ENCODE measurements at regions not wholly inside any gene's neighbourhood (a gene's known extent, or its start where the extent isn't known, plus 50 kb on each side); places are given as distances from the start of the nearest gene placed in this dataset.
A peak's percentile ranks its signal among the peaks of the same experiment; 100 is the strongest.

DNA sequence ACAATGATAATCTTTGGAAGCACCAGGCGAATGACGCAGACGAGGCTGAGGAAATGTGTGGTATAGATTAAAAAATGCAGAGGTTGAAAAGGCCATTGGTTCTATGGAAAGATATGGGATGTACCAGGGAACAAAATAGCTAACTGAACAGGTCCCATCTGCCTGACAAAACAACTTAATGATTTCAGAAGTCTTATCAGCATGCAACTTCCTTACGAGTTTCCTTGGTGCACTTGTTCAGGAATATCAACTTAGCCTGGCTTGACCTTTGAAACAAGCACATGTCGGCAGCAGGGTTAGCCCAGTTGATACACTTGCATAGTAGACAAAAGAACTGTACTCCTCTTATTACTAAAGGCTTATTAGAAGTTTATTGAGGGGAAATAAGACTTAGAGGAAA is 90.9 kb upstream of the CDH11 start:
- no peak for DNase-seq (ENCODE audit: low spot score)

DNA sequence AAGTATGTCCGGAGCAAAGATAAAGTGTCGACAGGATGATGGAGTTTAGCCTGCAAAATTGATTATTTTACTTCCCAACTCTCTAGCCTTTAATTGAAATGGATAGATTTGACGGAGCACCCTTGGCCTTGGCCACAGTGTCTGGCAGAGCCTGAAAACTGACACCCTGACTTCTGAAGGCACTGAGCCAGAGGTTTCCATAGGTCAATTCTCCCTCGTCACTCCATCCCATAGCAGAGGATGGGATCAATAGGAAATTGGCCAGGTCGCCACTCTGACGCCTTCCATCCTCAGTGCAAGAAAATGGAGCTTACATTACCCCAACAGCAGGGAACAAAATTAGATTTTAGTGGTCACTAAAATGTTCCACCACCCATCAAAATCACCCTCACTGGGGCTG is 90.4 kb upstream of the CDH11 start:
- no peak for DNase-seq (ENCODE audit: low spot score)

DNA sequence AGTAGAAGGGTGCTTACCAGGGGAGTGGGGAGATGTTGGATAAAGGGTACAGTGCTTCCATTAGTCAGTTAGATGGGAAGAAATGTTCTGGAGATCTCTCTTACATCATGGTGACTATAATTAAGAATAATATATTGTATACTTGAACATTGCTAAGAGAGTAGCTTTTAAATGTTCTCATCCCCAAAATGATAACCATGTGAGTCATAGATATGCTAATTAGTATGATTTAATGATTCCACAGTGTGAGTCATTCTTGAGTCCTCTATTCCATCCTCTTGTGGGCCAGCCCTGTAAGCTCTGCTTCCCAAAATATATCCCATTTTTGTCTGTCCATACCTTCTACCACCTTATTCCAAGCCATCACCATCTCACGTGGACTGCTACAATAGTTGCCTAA is 80.6 kb upstream of the CDH11 start:
- DNase-seq (ENCODE audit: low spot score) = no peak

DNA sequence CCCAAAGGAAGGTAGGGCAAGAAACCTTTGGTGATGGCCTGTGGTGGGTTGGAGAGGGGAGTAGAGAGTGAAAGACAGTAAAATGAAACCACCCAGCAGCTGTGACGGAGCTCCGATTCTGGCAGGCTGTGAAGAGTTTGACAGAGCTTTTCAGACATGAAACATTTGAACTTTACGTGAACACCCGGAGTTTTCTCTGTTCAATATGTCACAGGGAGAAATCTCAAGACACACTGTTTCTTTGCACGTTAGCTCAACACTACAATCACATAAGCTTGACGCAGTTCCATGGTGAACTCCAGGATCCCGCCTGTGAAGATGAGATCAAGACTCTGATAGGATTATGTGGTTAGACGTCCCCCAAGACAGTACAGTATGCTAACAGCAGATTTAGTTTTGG is 79.6 kb upstream of the CDH11 start:
- no peak for DNase-seq (ENCODE audit: low spot score)

DNA sequence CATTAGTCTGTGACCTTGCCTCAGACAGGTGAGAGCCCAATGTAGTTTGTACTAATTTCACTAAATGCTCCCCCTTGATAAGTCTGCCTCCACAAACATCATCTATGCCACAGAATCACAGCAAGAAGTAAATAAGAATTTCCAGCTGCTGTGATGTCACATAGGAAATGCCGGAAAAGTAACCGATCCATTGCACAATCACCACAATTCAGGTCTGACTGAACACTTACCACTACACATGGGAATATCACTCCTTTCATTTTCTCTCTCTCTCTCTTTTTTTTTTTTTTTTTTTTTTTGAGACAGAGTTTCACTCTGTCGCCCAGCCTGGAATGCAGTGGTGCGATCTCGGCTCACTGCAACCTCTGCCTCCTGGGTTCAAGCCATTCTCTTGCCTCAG is 79.0 kb upstream of the CDH11 start:
- no peak for DNase-seq (ENCODE audit: low spot score)

DNA sequence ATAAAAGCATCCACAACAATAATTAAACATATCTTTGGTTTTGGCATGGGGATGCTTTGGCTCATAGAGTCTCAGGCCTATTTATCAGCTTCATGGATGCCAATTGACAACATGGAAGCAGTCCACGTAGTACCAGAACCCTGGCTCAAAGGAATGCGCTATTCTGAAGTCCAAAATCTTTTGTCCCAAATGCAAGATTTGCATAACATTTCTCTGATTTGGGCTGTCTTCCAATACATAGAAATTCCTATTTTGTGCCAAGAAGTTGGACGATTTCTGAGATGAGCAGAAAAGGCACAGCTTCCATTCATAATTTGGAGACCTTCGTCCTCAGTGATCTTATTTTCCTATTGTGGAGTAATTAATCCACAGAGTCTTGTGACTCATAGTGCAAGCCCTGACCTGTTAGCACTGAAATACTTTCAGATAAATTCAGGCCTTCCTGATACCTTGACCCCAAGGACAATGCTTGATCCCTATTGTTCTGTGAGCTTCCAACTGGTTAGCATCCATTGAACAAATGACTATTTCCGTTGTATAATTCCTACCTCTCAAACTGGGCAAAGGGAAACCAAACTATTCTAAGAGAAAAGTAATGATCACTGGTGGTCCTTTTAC is 78.4 kb upstream of the CDH11 start:
- DNase-seq (ENCODE audit: low spot score) = no peak

DNA sequence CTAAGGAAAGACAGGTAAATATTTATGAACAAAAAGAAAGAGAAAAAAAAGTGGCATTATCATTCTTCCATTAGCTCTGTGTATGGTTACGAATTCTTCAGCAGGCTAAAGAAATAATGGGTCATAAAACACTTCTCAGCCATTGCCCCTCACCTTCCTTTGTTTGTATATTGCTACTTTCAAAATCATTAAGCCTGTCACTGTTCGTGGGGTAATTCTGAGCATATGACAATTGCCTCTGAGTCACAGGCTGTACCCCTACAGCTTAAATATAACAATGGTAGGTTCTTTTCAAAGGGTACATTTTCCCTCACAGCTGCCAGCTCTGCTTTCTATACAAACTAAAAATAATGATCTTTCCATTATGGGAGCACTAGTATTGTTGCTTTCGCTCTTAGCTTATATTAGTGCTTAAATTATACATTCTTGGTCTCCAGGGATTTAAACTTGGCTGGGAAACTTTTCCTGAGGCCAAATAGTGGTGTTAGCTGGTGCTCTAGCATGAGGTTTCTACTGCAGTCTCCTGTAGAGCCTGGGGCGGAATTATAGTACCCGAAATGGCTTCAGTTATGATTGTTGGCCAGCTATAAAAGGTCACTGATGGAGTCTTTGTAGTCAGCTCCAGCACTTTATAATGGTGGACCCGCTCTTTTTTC is 74.7 kb upstream of the CDH11 start:
- no peak for DNase-seq (ENCODE audit: low spot score)

DNA sequence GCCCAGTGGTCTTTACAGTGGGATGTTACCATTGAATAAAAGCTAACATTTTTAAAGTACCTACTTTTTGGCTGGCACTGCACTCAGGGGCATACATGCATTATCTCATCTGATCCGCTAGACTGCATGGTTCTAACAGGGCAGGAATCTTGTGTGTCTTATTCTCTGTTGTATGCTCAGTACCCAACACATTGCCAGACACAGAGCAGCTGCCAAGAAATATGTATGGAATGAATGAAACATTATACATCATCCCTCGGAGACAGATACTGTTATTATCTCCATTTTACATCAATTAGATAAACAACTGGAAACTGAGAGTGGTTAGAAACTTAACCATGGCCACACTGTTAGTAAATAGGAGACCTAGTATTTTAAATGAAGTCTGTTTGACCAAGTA is 74.1 kb upstream of the CDH11 start:
- no peak for DNase-seq (ENCODE audit: low spot score)

DNA sequence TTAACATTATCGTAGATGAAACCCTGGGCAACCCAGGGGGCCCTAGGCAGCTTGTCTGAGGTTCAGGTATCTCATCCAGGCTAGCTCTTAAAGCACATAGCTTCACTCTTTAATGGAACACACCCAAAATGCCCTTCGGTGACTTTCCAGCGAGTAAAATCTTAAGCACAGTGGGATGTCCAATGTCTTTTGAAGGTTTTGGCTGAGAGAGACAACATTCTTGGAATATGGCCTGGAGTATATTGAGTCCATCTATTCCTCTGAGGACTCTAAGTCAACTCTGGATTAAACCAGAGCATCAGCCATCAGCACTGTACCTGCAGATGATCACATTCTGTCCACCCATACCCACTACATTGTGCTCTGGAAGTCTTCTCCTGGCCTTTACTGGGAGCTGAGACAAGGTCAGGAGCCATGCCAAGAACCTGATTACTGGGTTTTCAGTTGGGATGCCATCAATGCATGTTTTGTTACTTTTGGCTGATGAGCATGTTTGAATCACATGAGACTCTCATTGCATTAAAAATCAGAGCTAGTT is 63.4 kb upstream of the CDH11 start:
- no peak for DNase-seq (ENCODE audit: low spot score)

DNA sequence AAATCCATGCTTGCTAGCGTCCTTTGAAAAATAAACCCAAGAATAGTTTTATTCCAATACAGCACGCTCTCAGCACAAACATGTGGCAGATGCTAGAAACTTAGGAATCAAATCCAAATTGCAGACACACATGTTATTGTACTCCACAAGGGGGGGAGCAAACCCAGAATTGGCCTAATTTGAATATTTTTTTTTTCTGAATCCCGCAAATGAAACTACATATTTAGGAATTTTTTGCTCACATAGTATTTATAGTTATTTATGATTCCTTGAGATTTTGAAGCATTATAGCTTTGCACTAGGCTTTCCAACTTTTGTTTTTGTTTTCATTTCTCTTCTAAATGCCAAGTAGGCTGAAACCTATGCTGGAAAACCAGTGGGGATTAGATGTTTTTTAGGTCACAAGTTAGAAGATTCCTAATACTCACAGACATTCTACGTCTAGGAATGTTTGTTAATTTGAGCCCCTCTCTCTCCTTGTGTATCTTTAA is 59.3 kb upstream of the CDH11 start:
- peak; percentile 4 for DNase-seq (ENCODE audit: low spot score)

DNA sequence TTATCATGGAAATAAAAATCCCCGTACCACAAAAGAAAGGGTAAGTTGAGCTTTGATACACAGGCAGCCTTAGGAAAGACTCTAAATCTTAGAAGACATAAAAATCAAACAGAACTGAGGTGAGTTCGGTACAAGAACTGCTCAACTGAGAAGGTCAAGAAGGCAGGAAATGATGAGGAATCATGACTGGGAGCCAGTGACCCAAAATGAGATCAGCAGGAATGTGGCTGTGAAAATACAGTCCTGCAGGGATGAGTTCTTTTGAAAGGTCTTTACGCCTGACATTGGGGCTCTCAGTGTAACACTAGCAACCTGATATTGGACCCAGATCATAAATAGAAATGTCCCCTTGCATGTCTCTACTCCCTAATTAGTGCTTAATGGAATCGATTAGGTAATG is 56.3 kb upstream of the CDH11 start:
- no peak for DNase-seq (ENCODE audit: low spot score)

DNA sequence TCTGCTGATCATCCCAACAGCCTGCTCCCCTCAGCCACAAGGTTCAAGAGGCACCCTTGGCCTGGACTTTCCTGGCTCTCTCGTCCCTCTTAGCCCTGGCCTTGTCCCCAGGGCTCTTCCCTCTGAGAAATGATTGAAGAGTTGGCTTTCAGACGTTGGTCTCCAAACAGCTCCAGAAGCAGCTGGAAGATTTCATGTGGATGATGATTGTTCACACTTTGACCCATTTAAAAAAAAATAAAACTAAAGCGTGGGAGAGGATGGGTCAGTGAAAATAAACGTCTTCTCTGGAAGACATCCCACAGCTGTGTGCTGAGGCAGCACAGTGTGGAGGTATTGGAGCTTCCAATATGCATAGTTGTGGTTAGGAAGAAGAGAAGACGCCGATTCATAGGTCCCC is 54.7 kb upstream of the CDH11 start:
- DNase-seq (ENCODE audit: low spot score) = no peak

DNA sequence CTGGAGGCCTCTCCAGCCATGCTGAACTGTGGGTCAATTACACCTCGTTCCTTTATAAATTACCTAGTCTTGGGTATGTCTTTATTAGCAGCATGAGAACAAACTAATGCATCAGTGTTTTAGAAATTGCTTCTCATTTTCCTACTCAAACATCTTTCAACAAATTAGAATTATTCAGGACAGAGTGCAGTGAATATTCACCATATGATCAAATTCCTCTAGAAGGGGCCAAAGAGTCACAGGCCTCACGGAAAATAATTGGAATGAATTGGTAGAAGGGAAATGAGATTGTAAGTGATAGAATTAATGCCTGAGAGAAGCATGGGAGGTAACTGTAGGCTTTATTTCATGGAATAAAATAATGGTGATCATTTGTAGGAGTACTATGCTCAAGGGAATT is 50.5 kb upstream of the CDH11 start:
- DNase-seq (ENCODE audit: low spot score) = no peak
